ENCODE measurements at regions not wholly inside any gene's neighbourhood (a gene's known extent, or its start where the extent isn't known, plus 50 kb on each side); places are given as distances from the start of the nearest gene placed in this dataset.

- TF ChIP-seq CTCF (conservative IDR thresholded peaks at IDR 0.05 in 1 of 2, IDR thresholded peaks at IDR 0.05 in 1 of 2; ENCODE audit: low read depth in 1 of 2, low read length in 2 of 2) (no peak), EZH2 (IDR thresholded peaks at IDR 0.05; ENCODE audit: low read length, missing control alignments) (no peak)
Measured at GRCh38 chr4:151468715-151469696, 60.0 kb downstream of the FHIP1A start.

All from fibroblast of lung (primary cell).